OCI-LY1 (cell line): ENCODE measurements at regions not wholly inside any gene's neighbourhood (a gene's known extent, or its start where the extent isn't known, plus 50 kb on each side); places are given as distances from the start of the nearest gene placed in this dataset.

ENCODE experiments used
- H2AFZ ChIP-seq: fragments of 200-600 bp; sonication (generic), shearing (Covaris generic); 2 replicates; pipeline ENCODE4 v1.6.0; 2014; ENCODE audit warnings: antibody characterized with exemption, mild to moderate bottlenecking, low read length
- H3F3A ChIP-seq: fragments of 200-600 bp; sonication (generic), shearing (Covaris generic); 2 replicates; pipeline ENCODE4 v1.6.0; 2014; ENCODE audit warnings: mild to moderate bottlenecking, antibody characterized with exemption, low read length, moderate library complexity; ENCODE audit not compliant: insufficient read depth
- H3K27ac ChIP-seq: fragments of 200-600 bp; sonication (generic); 2 replicates; pipeline ENCODE4 v1.5.1; 2014; ENCODE audit warnings: low read length, mixed run types, mild to moderate bottlenecking, low read depth; ENCODE audit not compliant: poor library complexity, severe bottlenecking
- H3K27me3 ChIP-seq: fragments of 200-600 bp; sonication (generic); 2 replicates; pipeline ENCODE4 v1.6.0; 2014; ENCODE audit warnings: antibody characterized with exemption, mild to moderate bottlenecking, low read length, moderate library complexity; ENCODE audit not compliant: insufficient read depth
- H3K36me3 ChIP-seq: fragments of 200-600 bp; sonication (generic); 2 replicates; pipeline ENCODE4 v1.6.1; 2014; ENCODE audit warnings: mild to moderate bottlenecking, antibody characterized with exemption, low read length, moderate library complexity, mixed read lengths; ENCODE audit not compliant: insufficient read depth
- H3K4me1 ChIP-seq: fragments of 200-600 bp; sonication (generic); 2 replicates; pipeline ENCODE4 v1.5.1; 2014; ENCODE audit warnings: mild to moderate bottlenecking, low read length, moderate library complexity; ENCODE audit not compliant: insufficient read depth, severe bottlenecking
- H3K4me2 ChIP-seq: fragments of 200-600 bp; sonication (generic), shearing (Covaris generic); 2 replicates; pipeline ENCODE4 v1.6.1; 2014; ENCODE audit warnings: low read length
- H3K4me3 ChIP-seq: fragments of 200-600 bp; sonication (generic); 2 replicates; pipeline ENCODE4 v1.5.1; 2014; ENCODE audit warnings: low read length, low read depth, mild to moderate bottlenecking, mixed read lengths; ENCODE audit not compliant: poor library complexity, severe bottlenecking
- H3K79me2 ChIP-seq: fragments of 200-600 bp; shearing (Covaris generic); 2 replicates; pipeline ENCODE4 v1.6.1; 2016; ENCODE audit warnings: mixed run types, low read length, mixed read lengths; ENCODE audit not compliant: insufficient read depth
- H3K9ac ChIP-seq: fragments of 200-600 bp; sonication (generic), shearing (Covaris generic); 2 replicates; pipeline ENCODE4 v1.6.1; 2014; ENCODE audit warnings: mild to moderate bottlenecking, low read length, mixed read lengths
- H3K9me2 ChIP-seq: fragments of 200-600 bp; sonication (generic), shearing (Covaris generic); 2 replicates; pipeline ENCODE4 v1.6.1; 2014; ENCODE audit warnings: low read depth, mild to moderate bottlenecking, low read length, mixed read lengths
- H3K9me3 ChIP-seq: fragments of 200-600 bp; shearing (Covaris generic); 2 replicates; pipeline ENCODE4 v1.6.1; 2014; ENCODE audit warnings: low read length, mixed read lengths
- H4K20me1 ChIP-seq: fragments of 200-600 bp; sonication (generic), shearing (Covaris generic); 2 replicates; pipeline ENCODE4 v1.6.0; 2016; ENCODE audit warnings: mild to moderate bottlenecking, low read length; ENCODE audit not compliant: insufficient read depth
- EZH2 ChIP-seq: fragments of 200-600 bp; sonication (generic), shearing (Covaris generic); IDR thresholded peaks from 2 replicates; pipeline ENCODE4 v1.8.0; 2017; ENCODE audit warnings: borderline replicate concordance, mixed run types, mild to moderate bottlenecking, antibody characterized with exemption, low read length, moderate library complexity, mixed read lengths
- TF ChIP-seq, protein P1 (sequence below): fragments of 200-600 bp; sonication (generic), shearing (Covaris generic); IDR thresholded peaks from 2 replicates; pipeline ENCODE4 v1.5.1; 2017; ENCODE audit warnings: mild to moderate bottlenecking, antibody characterized with exemption, low read length, moderate library complexity, mixed read lengths

DNA sequence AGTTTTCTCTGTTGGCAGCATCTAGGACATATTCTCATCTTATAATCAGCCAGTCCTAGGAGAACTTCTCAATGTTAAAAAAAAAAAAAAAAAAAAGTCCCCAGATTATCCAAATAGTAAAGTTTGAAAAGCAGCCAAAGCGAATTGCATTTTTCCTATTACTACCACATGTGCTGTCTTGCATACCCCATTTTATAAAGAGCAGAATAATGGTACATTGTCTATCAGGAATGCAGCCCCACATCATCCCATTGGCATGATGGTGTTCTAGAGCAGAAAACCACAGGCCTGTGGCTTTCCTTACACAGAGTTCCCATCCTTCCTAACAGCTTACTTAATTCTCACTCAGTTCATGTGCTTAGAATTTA is 381.6 kb downstream of the TMEM38B start:
- Histone ChIP-seq H3F3A (no peaks in the 10 kb centered on the region), H3K4me3 (no peak overlapping the region), H3K79me2 (no peaks in the 10 kb centered on the region), H3K27me3 (no peaks in the 10 kb centered on the region), H2AFZ (no peak overlapping the region), H3K27ac (no peak overlapping the region), H3K9ac (no peak overlapping the region), H3K9me3 (no peaks in the 10 kb centered on the region), H3K36me3 (no peaks in the 10 kb centered on the region), H3K9me2 (no peaks in the 10 kb centered on the region), H3K4me2 (no peak overlapping the region), H4K20me1 (no peaks in the 10 kb centered on the region), H3K4me1 (no peaks in the 10 kb centered on the region)
- no peak for TF ChIP-seq EZH2
- TF ChIP-seq, protein P1, sequence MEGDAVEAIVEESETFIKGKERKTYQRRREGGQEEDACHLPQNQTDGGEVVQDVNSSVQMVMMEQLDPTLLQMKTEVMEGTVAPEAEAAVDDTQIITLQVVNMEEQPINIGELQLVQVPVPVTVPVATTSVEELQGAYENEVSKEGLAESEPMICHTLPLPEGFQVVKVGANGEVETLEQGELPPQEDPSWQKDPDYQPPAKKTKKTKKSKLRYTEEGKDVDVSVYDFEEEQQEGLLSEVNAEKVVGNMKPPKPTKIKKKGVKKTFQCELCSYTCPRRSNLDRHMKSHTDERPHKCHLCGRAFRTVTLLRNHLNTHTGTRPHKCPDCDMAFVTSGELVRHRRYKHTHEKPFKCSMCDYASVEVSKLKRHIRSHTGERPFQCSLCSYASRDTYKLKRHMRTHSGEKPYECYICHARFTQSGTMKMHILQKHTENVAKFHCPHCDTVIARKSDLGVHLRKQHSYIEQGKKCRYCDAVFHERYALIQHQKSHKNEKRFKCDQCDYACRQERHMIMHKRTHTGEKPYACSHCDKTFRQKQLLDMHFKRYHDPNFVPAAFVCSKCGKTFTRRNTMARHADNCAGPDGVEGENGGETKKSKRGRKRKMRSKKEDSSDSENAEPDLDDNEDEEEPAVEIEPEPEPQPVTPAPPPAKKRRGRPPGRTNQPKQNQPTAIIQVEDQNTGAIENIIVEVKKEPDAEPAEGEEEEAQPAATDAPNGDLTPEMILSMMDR, result no peak

- no peak overlapping the region for H3K9ac ChIP-seq
- no peaks in the 10 kb centered on the region for H3K79me2 ChIP-seq
- H3K4me3 ChIP-seq, result no peak overlapping the region
- H3K9me2 ChIP-seq, result no peaks in the 10 kb centered on the region
- no peaks in the 10 kb centered on the region for H3F3A ChIP-seq
- no peaks in the 10 kb centered on the region for H3K4me1 ChIP-seq
- H3K27ac ChIP-seq, result no peak overlapping the region
- no peaks in the 10 kb centered on the region for H3K27me3 ChIP-seq
- H4K20me1 ChIP-seq, result no peaks in the 10 kb centered on the region
- TF ChIP-seq EZH2, result no peak
- TF ChIP-seq, protein P1, result no peak
- no peaks in the 10 kb centered on the region for H3K9me3 ChIP-seq
- H3K36me3 ChIP-seq, result no peaks in the 10 kb centered on the region
- no peak overlapping the region for H3K4me2 ChIP-seq
- no peak overlapping the region for H2AFZ ChIP-seq
Measured at GRCh38 chr9:106076711-106077110, 382.4 kb downstream of the TMEM38B start.

- Histone ChIP-seq H3K79me2 (no peaks in the 10 kb centered on the region), H4K20me1 (no peaks in the 10 kb centered on the region), H3K27ac (no peak overlapping the region), H3K4me3 (no peak overlapping the region), H3K9me2 (no peaks in the 10 kb centered on the region), H3K27me3 (no peaks in the 10 kb centered on the region), H3K36me3 (no peaks in the 10 kb centered on the region), H3K4me1 (no peaks in the 10 kb centered on the region), H3K9me3 (no peaks in the 10 kb centered on the region), H3F3A (no peaks in the 10 kb centered on the region), H3K4me2 (no peak overlapping the region), H3K9ac (no peak overlapping the region), H2AFZ (no peak overlapping the region)
- TF ChIP-seq, protein P1, result no peak
- TF ChIP-seq EZH2, result no peak
Measured at GRCh38 chr9:106077731-106078130, 383.4 kb downstream of the TMEM38B start.
